H1 (cell line): ENCODE measurements at regions not wholly inside any gene's neighbourhood (a gene's known extent, or its start where the extent isn't known, plus 50 kb on each side); places are given as distances from the start of the nearest gene placed in this dataset.

ENCODE experiments used
- CTCF ChIA-PET: fragments of 300-600 bp; sonication (Branson Sonifier 250); formaldehyde crosslinking; loops from one replicate; lab custom pipeline; 2021; ENCODE audit not compliant: partially characterized antibody; lab: Charles Lee
- POLR2A ChIA-PET: fragments of 300-600 bp; sonication (Branson Sonifier 250); formaldehyde crosslinking; loops from one replicate; lab custom pipeline; 2021; ENCODE audit warnings: inconsistent platforms; ENCODE audit not compliant: partially characterized antibody; lab: Charles Lee
- DNase-seq, 2 experiments: peaks; one replicate each; pipeline versions ENCODE4 v3.0.0 to v3.0.0-alpha.2; 2010 to 2022; ENCODE audit warnings: low spot score in 2 of 2, low read depth in 1 of 2, mixed read lengths in 1 of 2
- FAIRE-seq: peaks from 2 replicates; lab custom pipeline; 2011; peaks lifted over from hg19 to GRCh38; lab: Jason Lieb, UNC
- H2AFZ ChIP-seq: 2 replicates; pipeline ENCODE4 v1.8.1; 2012; ENCODE audit warnings: low read length, inconsistent platforms
- H2AK5ac ChIP-seq: 2 replicates; pipeline ENCODE4 v1.6.1; 2013; ENCODE audit warnings: low read depth, low read length
- H2BK120ac ChIP-seq: replicated peaks from 2 replicates; pipeline ENCODE3; 2013; ENCODE audit warnings: low read depth, low read length, inconsistent platforms
- H2BK12ac ChIP-seq: 2 replicates; pipeline ENCODE4 v1.6.1; 2013; ENCODE audit warnings: low read depth, low read length
- H2BK15ac ChIP-seq: 2 replicates; pipeline ENCODE4 v1.6.1; 2013; ENCODE audit warnings: low read length
- H2BK20ac ChIP-seq: 2 replicates; pipeline ENCODE4 v1.6.1; 2013; ENCODE audit warnings: low read length
- H2BK5ac ChIP-seq: 2 replicates; pipeline ENCODE4 v1.6.1; 2013; ENCODE audit warnings: low read depth, low read length
- H3K14ac ChIP-seq: 2 replicates; pipeline ENCODE4 v1.6.1; 2013; ENCODE audit warnings: inconsistent platforms; ENCODE audit not compliant: insufficient read length
- H3K18ac ChIP-seq: 2 replicates; pipeline ENCODE4 v1.6.1; 2013; ENCODE audit warnings: low read length; ENCODE audit errors: extremely low read depth
- H3K23ac ChIP-seq: 2 replicates; pipeline ENCODE4 v1.6.1; 2013; ENCODE audit warnings: inconsistent platforms; ENCODE audit not compliant: insufficient read length
- H3K23me2 ChIP-seq: 2 replicates; pipeline ENCODE4 v1.6.1; 2013; ENCODE audit warnings: low read depth, low read length
- H3K27ac ChIP-seq: 2 replicates; pipeline ENCODE4 v1.6.1; 2011; ENCODE audit warnings: low read depth, low read length, inconsistent platforms
- H3K27me3 ChIP-seq, 4 experiments: replicated peaks in 1 of 4; 1 replicate in 1 of 4; 2 replicates in 3 of 4; pipeline versions ENCODE4 v1.6.1 to v1.8.1; 2011 to 2013; ENCODE audit warnings: low read length in 3 of 4, mild to moderate bottlenecking in 3 of 4, inconsistent platforms in 2 of 4, mixed read lengths in 2 of 4, moderate library complexity in 1 of 4; ENCODE audit not compliant: control insufficient read depth in 3 of 4, insufficient read depth in 3 of 4; ENCODE audit errors: extremely low read depth in 1 of 4
- H3K36me3 ChIP-seq, 4 experiments: 2 replicates each; pipeline versions ENCODE4 v1.6.1 to v1.8.1; 2011 to 2013; ENCODE audit warnings: mild to moderate bottlenecking in 4 of 4, low read length in 3 of 4, moderate library complexity in 2 of 4, control low read depth in 1 of 4, inconsistent platforms in 1 of 4; ENCODE audit not compliant: insufficient read depth in 4 of 4, control insufficient read depth in 2 of 4
- H3K4ac ChIP-seq: replicated peaks from 2 replicates; pipeline ENCODE3; 2013; ENCODE audit warnings: low read length, low read depth, mixed read lengths, inconsistent platforms; ENCODE audit not compliant: insufficient read length
- H3K4me1 ChIP-seq, 4 experiments: replicated peaks in 1 of 4; 1 replicate in 1 of 4; 2 replicates in 3 of 4; pipeline versions ENCODE4 v1.6.1 to v1.8.1; 2011 to 2013; ENCODE audit warnings: low read length in 3 of 4, inconsistent platforms in 2 of 4, mixed read lengths in 1 of 4; ENCODE audit not compliant: insufficient read depth in 4 of 4, control insufficient read depth in 3 of 4
- H3K4me2 ChIP-seq, 2 experiments: 2 replicates each; pipeline versions ENCODE4 v1.6.1 to v1.8.1; 2011 to 2013; ENCODE audit warnings: low read depth in 2 of 2, low read length in 2 of 2, control low read depth in 1 of 2, inconsistent platforms in 1 of 2, mild to moderate bottlenecking in 1 of 2; ENCODE audit not compliant: insufficient read depth in 1 of 2
- H3K4me3 ChIP-seq, 4 experiments: fragments of 200-600, 300-600 bp in 1 of 4; sonication (generic), shearing (Covaris generic), sonication (Bioruptor Twin) in 1 of 4; 2 replicates each; pipeline versions ENCODE4 v1.5.1 to v1.8.1; 2011 to 2016; ENCODE audit warnings: low read length in 4 of 4, low read depth in 3 of 4, control low read depth in 2 of 4, inconsistent platforms in 2 of 4, mild to moderate bottlenecking in 2 of 4, mixed read lengths in 1 of 4, moderate library complexity in 1 of 4; ENCODE audit not compliant: insufficient read depth in 2 of 4; ENCODE audit errors: extremely low read depth in 1 of 4
- H3K56ac ChIP-seq: replicated peaks from 2 replicates; pipeline ENCODE3; 2013; ENCODE audit warnings: low read depth, mild to moderate bottlenecking, mixed read lengths, low read length, inconsistent platforms; ENCODE audit not compliant: insufficient read length
- H3K79me1 ChIP-seq: 2 replicates; pipeline ENCODE4 v1.6.1; 2013; ENCODE audit warnings: low read depth, low read length, control low read depth
- H3K79me2 ChIP-seq, 2 experiments: 2 replicates each; pipeline versions ENCODE4 v1.6.1 to v1.8.1; 2012 to 2013; ENCODE audit warnings: low read length in 2 of 2, mild to moderate bottlenecking in 2 of 2, inconsistent platforms in 1 of 2; ENCODE audit not compliant: insufficient read depth in 2 of 2, control insufficient read depth in 1 of 2
- H3K9ac ChIP-seq, 4 experiments: replicated peaks in 1 of 4; 1 replicate in 1 of 4; 2 replicates in 3 of 4; pipeline versions ENCODE4 v1.6.1 to v1.8.1; 2011 to 2013; ENCODE audit warnings: low read depth in 3 of 4, low read length in 3 of 4, control low read depth in 2 of 4, mild to moderate bottlenecking in 2 of 4, moderate library complexity in 2 of 4, inconsistent platforms in 1 of 4; ENCODE audit errors: extremely low read depth in 1 of 4
- H3K9me3 ChIP-seq, 2 experiments: 2 replicates each; pipeline versions ENCODE4 v1.6.1 to v1.8.1; 2012 to 2013; ENCODE audit warnings: mild to moderate bottlenecking in 2 of 2, moderate library complexity in 2 of 2, control low read depth in 1 of 2, inconsistent platforms in 1 of 2, low read depth in 1 of 2, low read length in 1 of 2, mixed read lengths in 1 of 2; ENCODE audit not compliant: insufficient read depth in 2 of 2
- H4K20me1 ChIP-seq, 2 experiments: replicated peaks in 1 of 2; 2 replicates each; pipeline versions ENCODE3 to v1.8.1; 2011 to 2013; ENCODE audit warnings: inconsistent platforms in 2 of 2, low read length in 2 of 2, mild to moderate bottlenecking in 1 of 2; ENCODE audit not compliant: insufficient read depth in 2 of 2, control insufficient read depth in 1 of 2
- H4K5ac ChIP-seq: 2 replicates; pipeline ENCODE4 v1.6.1; 2013; ENCODE audit warnings: low read length, low read depth, mixed read lengths, inconsistent platforms; ENCODE audit not compliant: insufficient read length
- H4K8ac ChIP-seq: 2 replicates; pipeline ENCODE4 v1.8.0; 2013; ENCODE audit warnings: mild to moderate bottlenecking, moderate library complexity, low read length, inconsistent platforms; ENCODE audit not compliant: insufficient read depth; ENCODE audit errors: extremely low read depth
- H4K91ac ChIP-seq: replicated peaks from 2 replicates; pipeline ENCODE3; 2013; ENCODE audit warnings: low read length, mixed read lengths, inconsistent platforms; ENCODE audit not compliant: insufficient read length
- BRCA1 ChIP-seq: IDR thresholded peaks from 2 replicates; pipeline ENCODE4 v1.6.1; 2012; ENCODE audit warnings: low read depth, low read length, improper control_type of control experiment
- HDAC2 ChIP-seq, 2 experiments: fragments of 300-600 bp in 1 of 2; sonication (generic) in 1 of 2; IDR thresholded peaks; 2 replicates each; pipeline ENCODE4 v1.6.1; 2011 to 2012; ENCODE audit warnings: low read depth in 2 of 2, low read length in 2 of 2, mild to moderate bottlenecking in 2 of 2, moderate library complexity in 2 of 2, borderline replicate concordance in 1 of 2, inconsistent platforms in 1 of 2
- JUND ChIP-seq: IDR thresholded peaks from 2 replicates; pipeline ENCODE4 v1.6.1; 2011; ENCODE audit warnings: mild to moderate bottlenecking, improper control_type of control experiment, low read length
- KDM5A ChIP-seq: fragments of 200-600 bp; IDR thresholded peaks from 2 replicates; pipeline ENCODE4 v1.7.1; 2012; ENCODE audit warnings: mild to moderate bottlenecking, low read length, inconsistent platforms, mixed read lengths
- NANOG ChIP-seq: IDR thresholded peaks from 2 replicates; pipeline ENCODE4 v1.6.1; 2011; ENCODE audit warnings: low read length, low read depth, mild to moderate bottlenecking, inconsistent platforms; ENCODE audit not compliant: insufficient read depth, poor library complexity, severe bottlenecking
- PHF8 ChIP-seq: fragments of 200-600 bp; sonication (generic); conservative IDR thresholded peaks from 2 replicates; pipeline ENCODE4 v1.7.1; 2012; ENCODE audit warnings: low read depth, mild to moderate bottlenecking, inconsistent platforms, low read length, moderate library complexity
- SP1 ChIP-seq: IDR thresholded peaks from 2 replicates; pipeline ENCODE4 v1.6.1; 2011; ENCODE audit warnings: low read depth, low read length
- YY1 ChIP-seq: IDR thresholded peaks from 2 replicates; pipeline ENCODE4 v1.6.1; 2011; ENCODE audit warnings: low read depth, mild to moderate bottlenecking, low read length
- ZNF274 ChIP-seq: IDR thresholded peaks from 2 replicates; pipeline ENCODE4 v1.7.0; 2012; ENCODE audit warnings: low read length, borderline replicate concordance; ENCODE audit errors: extremely low read depth
- TF ChIP-seq, protein P1 (sequence below), 3 experiments: IDR thresholded peaks; 1 replicate in 2 of 3; 2 replicates in 1 of 3; pipeline versions ENCODE4 v1.5.1 to v1.6.1; 2011; ENCODE audit warnings: low read length in 3 of 3, mild to moderate bottlenecking in 3 of 3, inconsistent platforms in 2 of 3, low read depth in 1 of 3, moderate library complexity in 1 of 3; ENCODE audit not compliant: insufficient read depth in 1 of 3; ENCODE audit errors: control extremely low read depth in 1 of 3

- no peak overlapping the region for H3K4me2 ChIP-seq
- H3K4ac ChIP-seq: no peak overlapping the region
- no peak for FAIRE-seq
- H2BK12ac ChIP-seq: no peak overlapping the region
- H4K91ac ChIP-seq: no peak overlapping the region
- TF ChIP-seq JUND (no peak), HDAC2 (IDR thresholded peaks at IDR 0.05; ENCODE audit: borderline replicate concordance in 1 of 2, low read depth in 2 of 2, low read length in 2 of 2) (no peak), YY1 (no peak), BRCA1 (no peak), ZNF274 (no peak), PHF8 (no peak), KDM5A (no peak), NANOG (no peak), SP1 (no peak)
- TF ChIP-seq, protein P1, sequence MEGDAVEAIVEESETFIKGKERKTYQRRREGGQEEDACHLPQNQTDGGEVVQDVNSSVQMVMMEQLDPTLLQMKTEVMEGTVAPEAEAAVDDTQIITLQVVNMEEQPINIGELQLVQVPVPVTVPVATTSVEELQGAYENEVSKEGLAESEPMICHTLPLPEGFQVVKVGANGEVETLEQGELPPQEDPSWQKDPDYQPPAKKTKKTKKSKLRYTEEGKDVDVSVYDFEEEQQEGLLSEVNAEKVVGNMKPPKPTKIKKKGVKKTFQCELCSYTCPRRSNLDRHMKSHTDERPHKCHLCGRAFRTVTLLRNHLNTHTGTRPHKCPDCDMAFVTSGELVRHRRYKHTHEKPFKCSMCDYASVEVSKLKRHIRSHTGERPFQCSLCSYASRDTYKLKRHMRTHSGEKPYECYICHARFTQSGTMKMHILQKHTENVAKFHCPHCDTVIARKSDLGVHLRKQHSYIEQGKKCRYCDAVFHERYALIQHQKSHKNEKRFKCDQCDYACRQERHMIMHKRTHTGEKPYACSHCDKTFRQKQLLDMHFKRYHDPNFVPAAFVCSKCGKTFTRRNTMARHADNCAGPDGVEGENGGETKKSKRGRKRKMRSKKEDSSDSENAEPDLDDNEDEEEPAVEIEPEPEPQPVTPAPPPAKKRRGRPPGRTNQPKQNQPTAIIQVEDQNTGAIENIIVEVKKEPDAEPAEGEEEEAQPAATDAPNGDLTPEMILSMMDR (IDR thresholded peaks at IDR 0.05; ENCODE audit: control extremely low read depth in 1 of 3, insufficient read depth in 1 of 3, low read depth in 1 of 3, low read length in 3 of 3): no peak
- TF ChIP-seq, all 59 proteins: peak for 0
- Histone ChIP-seq H2BK15ac (no peak overlapping the region), H4K8ac (no peak overlapping the region), H2AK5ac (no peak overlapping the region), H2BK120ac (no peak overlapping the region), H3K18ac (no peak overlapping the region), H2BK20ac (no peak overlapping the region), H3K27ac (no peak overlapping the region), H3K23ac (no peak overlapping the region), H3K4me3 (no peak overlapping the region), H3K23me2 (no peaks in the 10 kb centered on the region), H2BK5ac (no peak overlapping the region), H3K9me3 (no peaks in the 10 kb centered on the region), H3K56ac (no peak overlapping the region), H3K9ac (no peak overlapping the region), H3K79me1 (no peaks in the 10 kb centered on the region), H3K4me1 (no peaks in the 10 kb centered on the region), H3K79me2 (no peaks in the 10 kb centered on the region), H4K5ac (no peak overlapping the region), H3K36me3 (no peaks in the 10 kb centered on the region), H3K27me3 (no peaks in the 10 kb centered on the region), H3K14ac (no peak overlapping the region), H4K20me1 (no peaks in the 10 kb centered on the region), H2AFZ (no peak overlapping the region)
- CTCF ChIA-PET: interaction anchor here (0.6 kb wide), 1 partner anchor 41 kb away, joined by 3 read pairs; no protein-coding TSS in a partner anchor
- no peak for DNase-seq
- POLR2A ChIA-PET: no interaction called here
Measured at GRCh38 chr10:6640433-6641040, 60.5 kb upstream of the PRKCQ start.
